T-cell (primary cell): ENCODE measurements at regions not wholly inside any gene's neighbourhood (a gene's known extent, or its start where the extent isn't known, plus 50 kb on each side); places are given as distances from the start of the nearest gene placed in this dataset.

Source experiments
- ATAC-seq, 4 experiments: fragments of 200-7000 bp in 3 of 4; fragments of 150-1000 bp in 1 of 4; cut with Tn5 transposase; replicated peaks in 1 of 4; 1 replicate in 3 of 4; 2 replicates in 1 of 4; pipeline ENCODE4 v1.10.0; 2021; ENCODE audit warnings: moderate library complexity in 3 of 4, mild to moderate bottlenecking in 2 of 4, moderate number of reproducible peaks in 1 of 4
- CTCF ChIA-PET, 2 donors: fragments of 300-600 bp; sonication (Branson Sonifier 250); formaldehyde crosslinking; loops; one replicate each; lab custom pipeline; 2022; ENCODE audit warnings: antibody characterized with exemption in 2 of 2; lab: Charles Lee
- POLR2A ChIA-PET, 2 donors: fragments of 300-600 bp; sonication (Branson Sonifier 250); formaldehyde crosslinking; loops; one replicate each; lab custom pipeline; 2022; ENCODE audit warnings: antibody characterized with exemption in 2 of 2; lab: Charles Lee
- DNase-seq, 35 experiments: peaks; one replicate each; pipeline versions ENCODE4 v3.0.0 to v3.0.0-alpha.2; 2013 to 2023
- H3K27ac ChIP-seq: one replicate; pipeline ENCODE4 v1.5.1; 2013; ENCODE audit warnings: low read length
- H3K27me3 ChIP-seq, 2 experiments: replicated peaks in 1 of 2; 1 replicate in 1 of 2; 2 replicates in 1 of 2; pipeline versions ENCODE4 v1.6.1 to v1.7.0; 2013; ENCODE audit warnings: low read length in 1 of 2, mixed read lengths in 1 of 2; ENCODE audit not compliant: control insufficient read depth in 2 of 2, insufficient read depth in 2 of 2; ENCODE audit errors: extremely low read depth in 1 of 2
- H3K36me3 ChIP-seq, 2 donors: 1 replicate in 1 of 2; 2 replicates in 1 of 2; pipeline versions ENCODE4 v1.6.1 to v1.7.0; 2013; ENCODE audit warnings: low read length in 1 of 2; ENCODE audit not compliant: control insufficient read depth in 2 of 2, insufficient read depth in 1 of 2; ENCODE audit errors: extremely low read depth in 1 of 2
- H3K4me1 ChIP-seq, 2 experiments: 1 replicate in 1 of 2; 2 replicates in 1 of 2; pipeline versions ENCODE4 v1.6.1 to v1.7.0; 2013; ENCODE audit warnings: low read length in 2 of 2, mixed read lengths in 1 of 2; ENCODE audit not compliant: insufficient read depth in 2 of 2, control insufficient read depth in 1 of 2; ENCODE audit errors: extremely low read depth in 1 of 2
- H3K4me3 ChIP-seq, 2 donors: 1 replicate in 1 of 2; 2 replicates in 1 of 2; pipeline versions ENCODE4 v1.5.1 to v1.7.0; 2013; ENCODE audit warnings: mild to moderate bottlenecking in 2 of 2, low read length in 1 of 2, moderate library complexity in 1 of 2; ENCODE audit not compliant: control insufficient read depth in 1 of 2; ENCODE audit errors: extremely low read depth in 1 of 2
- H3K9me3 ChIP-seq: 2 replicates; pipeline ENCODE4 v1.7.0; 2013
- H3K27ac Mint-ChIP-seq, 2 donors: one replicate each; pipeline ENCODE4 v1.8.0; 2020 to 2021; ENCODE audit warnings: mild to moderate bottlenecking in 2 of 2, mixed read lengths in 2 of 2
- H3K27me3 Mint-ChIP-seq, 2 donors: one replicate each; pipeline ENCODE4 v1.8.0; 2021 to 2022; ENCODE audit warnings: mixed read lengths in 2 of 2
- H3K36me3 Mint-ChIP-seq: one replicate; pipeline ENCODE4 v1.8.0; 2021; ENCODE audit warnings: mixed read lengths
- H3K4me1 Mint-ChIP-seq, 3 donors: one replicate each; pipeline ENCODE4 v1.8.0; 2020 to 2022; ENCODE audit warnings: mixed read lengths in 3 of 3, mild to moderate bottlenecking in 1 of 3
- H3K4me3 Mint-ChIP-seq, 3 donors: one replicate each; pipeline ENCODE4 v1.8.0; 2020 to 2022; ENCODE audit warnings: mild to moderate bottlenecking in 3 of 3, mixed read lengths in 3 of 3, moderate library complexity in 3 of 3
- H3K9me3 Mint-ChIP-seq, 3 donors: one replicate each; pipeline ENCODE4 v1.8.0; 2020 to 2022; ENCODE audit warnings: mixed read lengths in 3 of 3
- WGBS: methylation state at CpG from one replicate; pipeline ENCODE4 v1.1.5; 2013; ENCODE audit warnings: missing lambda C conversion rate; ENCODE audit not compliant: insufficient coverage; 5-methylcytosine and 5-hydroxymethylcytosine counted together

- peaks cover 8% of the 10 kb centered on the region for H3K36me3 Mint-ChIP-seq
- H3K4me3 Mint-ChIP-seq = no peak overlapping the region
- DNase-seq = no peak
- Histone ChIP-seq H3K27me3 (no peaks in the 10 kb centered on the region), H3K36me3 (no peaks in the 10 kb centered on the region), H3K9me3 (no peaks in the 10 kb centered on the region), H3K27ac (no peak overlapping the region), H3K4me3 (no peak overlapping the region), H3K4me1 (no peaks in the 10 kb centered on the region)
- POLR2A ChIA-PET = no interaction called here
- ATAC-seq = no peak
- 74% methylated on average over 2 of the region's 3 CpGs for whole genome bisulfite sequencing
- CTCF ChIA-PET = no interaction called here
- H3K4me1 Mint-ChIP-seq = no peaks in the 10 kb centered on the region
- H3K9me3 Mint-ChIP-seq = no peaks in the 10 kb centered on the region
- no peaks in the 10 kb centered on the region for H3K27me3 Mint-ChIP-seq
- no peak overlapping the region for H3K27ac Mint-ChIP-seq
Observed at GRCh38 chr2:144015036-144015435, 504.9 kb downstream of the ZEB2 start.

GRCh38 chr2:144014103-144014502, 505.8 kb downstream of the ZEB2 start:
- H3K4me3 Mint-ChIP-seq = no peak overlapping the region

GRCh38 chr2:144012304-144012703, 507.6 kb downstream of the ZEB2 start:
- no peaks in the 10 kb centered on the region for H3K4me1 Mint-ChIP-seq
- H3K9me3 ChIP-seq = no peaks in the 10 kb centered on the region
- H3K4me3 ChIP-seq = no peak overlapping the region
- H3K27ac Mint-ChIP-seq = no peak overlapping the region
- ChIA-PET POLR2A (no interaction called here), CTCF (no interaction called here)
- no peaks in the 10 kb centered on the region for H3K9me3 Mint-ChIP-seq
- 100% methylated on average over 2 of the region's 4 CpGs for WGBS
- no peaks in the 10 kb centered on the region for H3K27me3 Mint-ChIP-seq
- H3K27ac ChIP-seq = no peak overlapping the region
- no peak for DNase-seq
- H3K4me3 Mint-ChIP-seq = no peak overlapping the region
- peaks cover 12% of the 10 kb centered on the region for H3K36me3 Mint-ChIP-seq
- no peak for ATAC-seq
- H3K4me1 ChIP-seq = no peaks in the 10 kb centered on the region
- H3K27me3 ChIP-seq = no peaks in the 10 kb centered on the region
- H3K36me3 ChIP-seq = no peaks in the 10 kb centered on the region

More at GRCh38 chr2:144014103-144014502, 505.8 kb downstream of the ZEB2 start:
- ATAC-seq = no peak
- no peak for DNase-seq
- Histone ChIP-seq H3K4me1 (no peaks in the 10 kb centered on the region), H3K27ac (no peak overlapping the region), H3K27me3 (no peaks in the 10 kb centered on the region), H3K4me3 (no peak overlapping the region), H3K36me3 (no peaks in the 10 kb centered on the region), H3K9me3 (no peaks in the 10 kb centered on the region)
- Mint-ChIP-seq H3K9me3 (no peaks in the 10 kb centered on the region), H3K27ac (no peak overlapping the region), H3K4me1 (no peaks in the 10 kb centered on the region), H3K27me3 (no peaks in the 10 kb centered on the region), H3K36me3 (peaks cover 5% of the 10 kb centered on the region)
- CTCF ChIA-PET = no interaction called here
- no CpG with 5 or more reads among the region's 5 CpGs for WGBS
- POLR2A ChIA-PET = no interaction called here

- Histone ChIP-seq H3K4me1 (no peaks in the 10 kb centered on the region), H3K27ac (no peak overlapping the region), H3K4me3 (no peak overlapping the region), H3K36me3 (no peaks in the 10 kb centered on the region), H3K27me3 (no peaks in the 10 kb centered on the region), H3K9me3 (no peaks in the 10 kb centered on the region)
- ATAC-seq = no peak
- Mint-ChIP-seq H3K4me3 (no peak overlapping the region), H3K27ac (no peak overlapping the region), H3K36me3 (peaks cover 19% of the 10 kb centered on the region), H3K27me3 (no peaks in the 10 kb centered on the region), H3K4me1 (no peaks in the 10 kb centered on the region), H3K9me3 (no peaks in the 10 kb centered on the region)
- no CpG with 5 or more reads among the region's 2 CpGs for WGBS
- ChIA-PET CTCF (no interaction called here), POLR2A (no interaction called here)
- DNase-seq = no peak
Observed at GRCh38 chr2:144011553-144011952, 508.4 kb downstream of the ZEB2 start.

GRCh38 chr2:144011098-144011497, 508.8 kb downstream of the ZEB2 start:
- ChIA-PET POLR2A (no interaction called here), CTCF (no interaction called here)
- no peak for ATAC-seq
- Histone ChIP-seq H3K36me3 (no peaks in the 10 kb centered on the region), H3K4me1 (no peaks in the 10 kb centered on the region), H3K27ac (no peak overlapping the region), H3K9me3 (no peaks in the 10 kb centered on the region), H3K4me3 (no peak overlapping the region), H3K27me3 (no peaks in the 10 kb centered on the region)
- no peaks in the 10 kb centered on the region for H3K9me3 Mint-ChIP-seq
- no peak overlapping the region for H3K4me3 Mint-ChIP-seq
- no peak for DNase-seq
- no peaks in the 10 kb centered on the region for H3K27me3 Mint-ChIP-seq
- H3K27ac Mint-ChIP-seq = no peak overlapping the region
- H3K4me1 Mint-ChIP-seq = no peaks in the 10 kb centered on the region
- H3K36me3 Mint-ChIP-seq = peaks cover 22% of the 10 kb centered on the region

GRCh38 chr2:144010096-144010836, 509.7 kb downstream of the ZEB2 start:
- ATAC-seq (no peak), DNase-seq (no peak)
- Histone ChIP-seq H3K27ac (no peak overlapping the region), H3K9me3 (no peaks in the 10 kb centered on the region), H3K4me3 (no peak overlapping the region), H3K36me3 (no peaks in the 10 kb centered on the region), H3K4me1 (no peaks in the 10 kb centered on the region), H3K27me3 (no peaks in the 10 kb centered on the region)
- Mint-ChIP-seq H3K36me3 (peaks cover 24% of the 10 kb centered on the region), H3K4me3 (no peak overlapping the region), H3K9me3 (no peaks in the 10 kb centered on the region), H3K27me3 (no peaks in the 10 kb centered on the region), H3K27ac (no peak overlapping the region), H3K4me1 (no peaks in the 10 kb centered on the region)
- POLR2A ChIA-PET = interaction anchor here (0.5 to 0.6 kb wide), 3 partner anchors 20 to 658 kb away, joined by 3 to 6 read pairs (median 6); no protein-coding TSS in a partner anchor
- CTCF ChIA-PET = interaction anchor here in 1 of 2 donors (0.6 kb wide), 1 partner anchor 14 kb away, joined by 3 read pairs; no protein-coding TSS in a partner anchor
- WGBS = 100% methylated on average over 1 of the region's 1 CpG
